D721Med (cell line): ENCODE measurements at regions not wholly inside any gene's neighbourhood (a gene's known extent, or its start where the extent isn't known, plus 50 kb on each side); places are given as distances from the start of the nearest gene placed in this dataset.

Experiments
- DNase-seq: peaks from one replicate; pipeline ENCODE4 v3.0.0; 2011; ENCODE audit warnings: low spot score; ENCODE audit not compliant: insufficient read length
- FAIRE-seq: peaks from 2 replicates; lab custom pipeline; 2011; peaks lifted over from hg19 to GRCh38; lab: Jason Lieb, UNC
- CTCF ChIP-seq: IDR thresholded peaks from 2 replicates; pipeline ENCODE4 v1.5.1; 2012; ENCODE audit warnings: mild to moderate bottlenecking, control low read depth; ENCODE audit not compliant: insufficient read depth; ENCODE audit errors: missing control alignments

DNA sequence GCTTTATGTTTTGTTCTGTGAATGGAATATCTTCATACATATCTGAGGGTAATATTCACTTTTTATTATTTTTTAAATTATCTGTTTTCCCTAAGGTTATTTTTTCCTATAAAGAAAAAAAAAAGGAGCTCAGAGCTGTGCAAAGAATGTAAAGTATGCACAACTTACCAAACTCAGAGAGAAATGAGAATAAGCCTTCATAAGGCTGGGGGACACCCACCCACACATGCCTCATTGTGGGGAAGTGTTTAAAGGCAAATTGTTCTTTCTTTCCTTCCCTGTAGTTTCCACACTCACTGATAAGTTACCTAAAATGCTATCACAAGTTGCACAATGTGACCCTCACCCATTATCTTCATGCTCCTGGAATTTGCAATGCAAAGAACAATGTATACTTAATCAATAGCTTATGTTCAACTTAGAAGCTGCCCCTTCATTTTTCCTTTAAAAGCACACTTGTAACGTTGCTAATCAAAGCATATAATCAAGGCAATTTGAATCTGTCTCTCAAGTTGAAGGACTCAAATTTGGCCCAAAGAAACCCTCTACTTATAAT, 108.1 kb downstream of the GNAT3 start:
- no peak for DNase-seq
- no peak for FAIRE-seq
- no peak for TF ChIP-seq CTCF

- TF ChIP-seq CTCF: no peak
- no peak for FAIRE-seq
- no peak for DNase-seq
These were observed 110.2 kb downstream of the GNAT3 start for GRCh38 chr7:80401708-80402107.

DNA sequence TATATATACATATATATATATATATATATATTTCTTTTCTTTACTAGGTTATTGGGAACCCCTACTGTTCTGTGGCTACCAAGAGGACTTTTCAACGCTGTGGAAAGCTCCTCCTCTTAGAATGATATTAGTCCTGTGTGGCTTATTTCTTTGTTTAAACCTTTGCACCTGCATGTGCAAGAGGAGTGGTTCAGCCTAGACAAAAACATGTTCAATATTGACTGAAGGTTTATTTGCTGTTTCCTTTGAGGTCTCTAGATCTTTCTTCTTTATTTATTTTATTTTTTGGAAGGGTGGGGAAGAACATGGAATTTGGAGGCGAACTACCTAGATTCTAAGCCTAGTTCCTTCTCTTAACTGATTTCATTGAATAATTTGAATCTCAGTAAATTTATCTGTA, 118.1 kb downstream of the GNAT3 start:
- DNase-seq: no peak
- TF ChIP-seq CTCF: no peak
- no peak for FAIRE-seq

DNA sequence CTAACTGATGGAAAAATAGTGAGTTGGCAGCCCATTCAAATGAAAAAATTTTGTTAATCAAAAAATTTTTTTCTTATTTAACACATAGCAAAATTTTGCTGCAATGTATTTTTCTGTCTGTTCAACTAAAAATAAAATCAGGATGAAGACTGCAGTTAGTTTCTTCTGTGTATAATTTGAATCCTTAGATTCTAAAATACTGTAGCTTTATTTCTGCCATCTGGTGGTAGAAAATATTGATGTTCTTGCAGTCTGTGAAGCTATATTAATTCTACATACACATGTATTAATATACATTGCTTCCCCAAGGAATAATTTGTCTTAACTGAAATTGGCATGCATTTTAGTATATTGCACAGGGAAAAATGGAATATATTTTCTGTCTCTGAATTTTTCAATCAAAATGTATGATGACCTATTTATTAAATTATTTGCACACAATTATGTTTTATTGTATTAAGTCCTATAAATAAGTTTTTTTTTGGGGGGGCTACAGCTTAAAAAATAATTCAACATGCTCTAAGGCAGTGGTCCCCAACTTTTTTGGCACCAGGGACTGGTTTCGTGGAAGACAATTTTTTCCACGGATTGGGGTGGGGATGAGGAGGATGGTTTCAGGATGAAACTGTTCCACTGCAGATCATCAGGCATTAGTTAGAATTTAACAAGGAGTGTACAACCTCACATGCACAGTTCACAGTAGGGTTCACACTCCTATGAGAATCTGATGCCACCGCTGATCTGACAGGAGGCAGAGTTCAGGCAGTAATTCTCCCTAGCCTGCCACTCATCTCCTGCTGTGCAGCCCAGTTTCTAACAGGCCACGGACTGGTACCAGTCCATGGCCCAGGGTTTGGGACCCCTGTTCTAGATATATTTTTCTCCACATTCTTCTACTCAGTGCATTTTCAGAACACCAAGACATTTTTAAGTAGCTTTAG, 119.4 kb downstream of the GNAT3 start:
- FAIRE-seq (peak; percentile 11), DNase-seq (no peak)
- TF ChIP-seq CTCF: peak; percentile 62

- no peak for TF ChIP-seq CTCF
- DNase-seq: no peak
- no peak for FAIRE-seq
These were observed 124.2 kb downstream of the GNAT3 start for GRCh38 chr7:80387634-80388193.

DNA sequence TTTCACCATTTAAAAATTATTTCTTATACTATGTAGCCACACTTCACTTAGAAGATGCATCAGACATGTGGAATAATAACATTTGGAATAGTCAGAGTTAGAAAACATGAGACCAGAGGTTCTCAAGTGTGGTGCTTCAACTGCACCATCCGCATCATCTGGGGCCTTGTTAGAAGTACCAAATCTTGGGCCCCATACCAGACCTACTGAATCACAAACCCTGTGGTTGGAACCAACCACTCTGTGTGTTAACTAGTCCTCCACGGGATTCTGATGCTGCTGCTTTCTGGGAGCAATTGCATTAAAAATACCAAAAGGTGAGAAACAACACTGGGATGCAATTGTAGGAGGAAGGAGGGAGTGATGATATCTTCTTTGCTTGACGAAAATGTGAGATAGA, 125.2 kb downstream of the GNAT3 start:
- FAIRE-seq: no peak
- no peak for TF ChIP-seq CTCF
- no peak for DNase-seq

DNA sequence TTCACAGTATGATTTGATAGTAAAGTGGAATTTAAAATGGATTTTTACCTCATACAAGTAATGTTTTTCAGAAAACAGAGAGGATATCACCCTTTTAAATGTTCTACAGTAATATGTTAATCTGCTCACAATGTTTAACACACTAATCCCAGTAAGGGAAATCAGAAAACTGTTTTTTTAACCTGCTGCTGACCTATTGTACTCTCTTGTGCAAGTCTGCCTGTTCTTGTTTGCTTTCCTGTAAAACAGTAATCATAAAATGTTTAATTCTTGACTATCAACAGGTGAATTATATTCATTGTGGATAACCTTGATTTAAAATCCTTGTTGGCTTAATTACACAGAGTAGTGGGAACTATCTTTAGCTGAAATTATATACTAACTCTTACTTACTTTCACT, 126.4 kb downstream of the GNAT3 start:
- FAIRE-seq (no peak), DNase-seq (no peak)
- no peak for TF ChIP-seq CTCF
